SU-DHL-6 (cell line): ENCODE measurements at regions not wholly inside any gene's neighbourhood (a gene's known extent, or its start where the extent isn't known, plus 50 kb on each side); places are given as distances from the start of the nearest gene placed in this dataset.
"Not testable (repeated sequence)": the region's sequence is repeated elsewhere in the genome, so short reads cannot be mapped to it uniquely, and the experiment has no call there.

ENCODE experiments used
- H2AFZ ChIP-seq: fragments of 200-600 bp; sonication (generic); 2 replicates; pipeline ENCODE4 v1.6.1; 2014; ENCODE audit warnings: low read depth, mild to moderate bottlenecking, moderate library complexity, mixed read lengths, antibody characterized with exemption, low read length; ENCODE audit not compliant: severe bottlenecking
- H3F3A ChIP-seq: fragments of 200-600 bp; shearing (Covaris generic); 2 replicates; pipeline ENCODE4 v1.6.0; 2016; ENCODE audit warnings: antibody characterized with exemption, mild to moderate bottlenecking; ENCODE audit not compliant: insufficient read depth
- H3K27ac ChIP-seq: fragments of 200-600 bp; sonication (generic); 2 replicates; pipeline ENCODE4 v1.5.1; 2016; ENCODE audit warnings: low read depth, mild to moderate bottlenecking, low read length, moderate library complexity, mixed read lengths
- H3K27me3 ChIP-seq: fragments of 200-600 bp; sonication (generic), shearing (Covaris generic); 2 replicates; pipeline ENCODE4 v1.6.0; 2014; ENCODE audit warnings: mild to moderate bottlenecking, low read length
- H3K36me3 ChIP-seq: fragments of 200-600 bp; sonication (generic); 2 replicates; pipeline ENCODE4 v1.6.1; 2014; ENCODE audit warnings: mild to moderate bottlenecking, low read length, mixed read lengths
- H3K4me2 ChIP-seq: fragments of 300-600, 200-600 bp; shearing (Covaris generic), sonication (generic); 2 replicates; pipeline ENCODE4 v1.6.0; 2014; ENCODE audit warnings: low read length, low read depth, mild to moderate bottlenecking; ENCODE audit not compliant: poor library complexity, severe bottlenecking
- H3K4me3 ChIP-seq: fragments of 200-600 bp; sonication (generic); 2 replicates; pipeline ENCODE4 v1.5.1; 2014; ENCODE audit warnings: antibody characterized with exemption, low read length, mild to moderate bottlenecking, mixed read lengths; ENCODE audit not compliant: insufficient read depth, poor library complexity, severe bottlenecking
- H3K79me2 ChIP-seq: fragments of 200-600 bp; sonication (generic); 2 replicates; pipeline ENCODE4 v1.6.1; 2014; ENCODE audit warnings: mild to moderate bottlenecking, low read length, moderate library complexity; ENCODE audit not compliant: insufficient read depth
- H3K9ac ChIP-seq: fragments of 200-600 bp; sonication (generic); 2 replicates; pipeline ENCODE4 v1.7.0; 2014; ENCODE audit warnings: mild to moderate bottlenecking, low read length
- H3K9me2 ChIP-seq: fragments of 200-600 bp; sonication (generic); replicated peaks from 2 replicates; pipeline ENCODE4 v1.6.1; 2014; ENCODE audit warnings: low read length; ENCODE audit not compliant: insufficient read depth
- H3K9me3 ChIP-seq: fragments of 200-600 bp; sonication (generic); 2 replicates; pipeline ENCODE4 v1.6.1; 2014; ENCODE audit warnings: low read length, mixed read lengths; ENCODE audit not compliant: insufficient read depth
- H4K20me1 ChIP-seq: fragments of 200-600 bp; sonication (generic); 2 replicates; pipeline ENCODE4 v1.6.1; 2014; ENCODE audit warnings: low read depth, mild to moderate bottlenecking, antibody characterized with exemption, low read length, moderate library complexity, mixed read lengths
- CTCF ChIP-seq: fragments of 200-600 bp; sonication (generic); IDR thresholded peaks from one replicate; pipeline ENCODE4 v1.5.1; 2017; ENCODE audit warnings: antibody characterized with exemption, mild to moderate bottlenecking, low read length, moderate library complexity; ENCODE audit not compliant: insufficient read depth, poor library complexity, severe bottlenecking
- EZH2phosphoT487 ChIP-seq: fragments of 200-600 bp; sonication (generic), shearing (Covaris generic); conservative IDR thresholded peaks from 2 replicates; pipeline ENCODE4 v1.6.1; 2018; ENCODE audit warnings: mild to moderate bottlenecking, antibody characterized with exemption, low read length, moderate library complexity, mixed read lengths

GRCh38 chr1:121518726-121519041 is 333.9 kb downstream of the SRGAP2C start:
- no peaks in the 10 kb centered on the region for H3K27me3 ChIP-seq
- no peaks in the 10 kb centered on the region for H3K36me3 ChIP-seq
- H3F3A ChIP-seq, result peaks cover 38% of the 10 kb centered on the region
- TF ChIP-seq CTCF (no peak), EZH2phosphoT487 (no peak)
- peak overlapping the region; percentile 73 for H3K4me3 ChIP-seq
- no peaks in the 10 kb centered on the region for H4K20me1 ChIP-seq
- peak overlapping the region; percentile 91 for H3K9ac ChIP-seq
- no peaks in the 10 kb centered on the region for H3K9me3 ChIP-seq
- peak overlapping the region; percentile 93 for H3K4me2 ChIP-seq
- no peaks in the 10 kb centered on the region for H3K9me2 ChIP-seq
- peak overlapping the region; percentile 98 for H3K27ac ChIP-seq
- no peaks in the 10 kb centered on the region for H3K79me2 ChIP-seq
- no peak overlapping the region for H2AFZ ChIP-seq

- Histone ChIP-seq H3K4me3 (peak overlapping the region; percentile 73), H3K9ac (peak overlapping the region; percentile 91), H3K36me3 (no peaks in the 10 kb centered on the region), H4K20me1 (no peaks in the 10 kb centered on the region), H3K9me3 (no peaks in the 10 kb centered on the region), H3K27me3 (no peaks in the 10 kb centered on the region), H3K4me2 (peak overlapping the region; percentile 93), H3K9me2 (no peaks in the 10 kb centered on the region), H3F3A (peaks cover 38% of the 10 kb centered on the region), H2AFZ (peak overlapping the region; percentile 16), H3K27ac (peak overlapping the region; percentile 98), H3K79me2 (no peaks in the 10 kb centered on the region)
- no peak for TF ChIP-seq EZH2phosphoT487
Observed at GRCh38 chr1:121519042-121519755, 334.4 kb downstream of the SRGAP2C start.

GRCh38 chr1:121519756-121520286 is 335.0 kb downstream of the SRGAP2C start:
- peak overlapping the region; percentile 91 for H3K9ac ChIP-seq
- not testable (repeated sequence) for H3K9me2 ChIP-seq, H3K36me3 ChIP-seq, H3K79me2 ChIP-seq, H3K27me3 ChIP-seq, H4K20me1 ChIP-seq, H3K9me3 ChIP-seq
- peak overlapping the region; percentile 93 for H3K4me2 ChIP-seq
- H2AFZ ChIP-seq, result peak overlapping the region; percentile 22
- H3F3A ChIP-seq, result peaks cover 36% of the 10 kb centered on the region
- H3K4me3 ChIP-seq, result peak overlapping the region; percentile 56
- peak overlapping the region; percentile 98 for H3K27ac ChIP-seq

GRCh38 chr1:121522061-121522759 is 337.4 kb downstream of the SRGAP2C start:
- Histone ChIP-seq H3K4me3 (no peak overlapping the region), H2AFZ (no peak overlapping the region), H3K9ac (no peak overlapping the region), H3K27me3 (no peaks in the 10 kb centered on the region), H3K9me3 (no peaks in the 10 kb centered on the region), H3K4me2 (no peak overlapping the region), H3K79me2 (no peaks in the 10 kb centered on the region), H3F3A (peaks cover 20% of the 10 kb centered on the region), H3K9me2 (no peaks in the 10 kb centered on the region), H4K20me1 (no peaks in the 10 kb centered on the region), H3K36me3 (no peaks in the 10 kb centered on the region), H3K27ac (no peak overlapping the region)
- TF ChIP-seq CTCF (no peak), EZH2phosphoT487 (no peak)

GRCh38 chr1:121523112-121523511 is 338.3 kb downstream of the SRGAP2C start:
- not testable (repeated sequence) for H3K79me2 ChIP-seq, H3K4me2 ChIP-seq, H3K9me2 ChIP-seq, H3K9ac ChIP-seq, H3K4me3 ChIP-seq, H3K27ac ChIP-seq, H3K36me3 ChIP-seq, H4K20me1 ChIP-seq, H3K27me3 ChIP-seq, H2AFZ ChIP-seq, H3K9me3 ChIP-seq
- H3F3A ChIP-seq, result peaks cover 11% of the 10 kb centered on the region
